HCT116 (cell line): ENCODE measurements at regions not wholly inside any gene's neighbourhood (a gene's known extent, or its start where the extent isn't known, plus 50 kb on each side); places are given as distances from the start of the nearest gene placed in this dataset.

ENCODE experiments used
- ATAC-seq: fragments of 200-7000 bp; cut with Tn5 transposase; 2 replicates; pipeline ENCODE4 v1.9.1; 2020; ENCODE audit warnings: mild to moderate bottlenecking, moderate library complexity
- BruUV-seq: library from RNA; stranded (reverse); fragments of 400-500 nt; replicated peaks from 2 replicates; lab custom pipeline; 2021; lab: Mats Ljungman, UMichigan
- CTCF ChIA-PET: fragments of 300-600 bp; sonication (Branson Sonifier 250); formaldehyde crosslinking; loops from one replicate; lab custom pipeline; 2021; ENCODE audit warnings: antibody characterized with exemption; lab: Charles Lee
- POLR2A ChIA-PET: fragments of 300-600, 350-600 bp; sonication (Branson Sonifier 250); formaldehyde crosslinking; loops from one replicate; lab custom pipeline; 2021; ENCODE audit warnings: antibody characterized with exemption; lab: Charles Lee
- RAD21 ChIA-PET, 2 experiments: fragments of 300-600 bp; sonication (Branson Sonifier 250); formaldehyde crosslinking; loops; one replicate each; lab custom pipeline; 2023; ENCODE audit warnings: low total read pairs in 2 of 2; ENCODE audit not compliant: uncharacterized antibody in 2 of 2, unreplicated experiment in 2 of 2, low non-redundant PET in 1 of 2; lab: Charles Lee
- DNase-seq: peaks from one replicate; pipeline ENCODE4 v3.0.0-alpha.2; 2010; ENCODE audit warnings: low read depth, low spot score
- H2AFZ ChIP-seq: fragments of 200-600 bp; shearing (Covaris generic), sonication (generic); 2 replicates; pipeline ENCODE4 v1.6.1; 2017; ENCODE audit warnings: low read depth, mixed run types, mixed read lengths, antibody characterized with exemption, low read length; ENCODE audit not compliant: poor library complexity, severe bottlenecking
- H3K27ac ChIP-seq: 2 replicates; pipeline ENCODE4 v1.5.1; 2012; ENCODE audit warnings: low read depth, low read length
- H3K27me3 ChIP-seq: fragments of 200-600 bp; sonication (generic); 2 replicates; pipeline ENCODE4 v1.6.1; 2016; ENCODE audit warnings: mixed run types, low read length, mixed read lengths; ENCODE audit not compliant: insufficient read depth
- H3K36me3 ChIP-seq, 2 experiments: fragments of 200-500 bp in 1 of 2; fragments of 200-600 bp in 1 of 2; sonication (Bioruptor generic) in 1 of 2; sonication (generic) in 1 of 2; 2 replicates each; pipeline versions ENCODE4 v1.5.1 to v1.6.1; 2014 to 2016; ENCODE audit warnings: low read length in 2 of 2, inconsistent platforms in 1 of 2, mixed read lengths in 1 of 2, mixed run types in 1 of 2; ENCODE audit not compliant: insufficient read depth in 2 of 2, control insufficient read depth in 1 of 2
- H3K4me1 ChIP-seq, 2 experiments: fragments of 200-600 bp in 1 of 2; sonication (generic) in 1 of 2; 2 replicates each; pipeline versions ENCODE4 v1.5.1 to v1.6.1; 2012 to 2017; ENCODE audit warnings: low read length in 2 of 2, inconsistent platforms in 1 of 2, mild to moderate bottlenecking in 1 of 2, mixed read lengths in 1 of 2, mixed run types in 1 of 2, moderate library complexity in 1 of 2; ENCODE audit not compliant: insufficient read depth in 2 of 2, control insufficient read depth in 1 of 2
- H3K4me2 ChIP-seq: fragments of 200-600 bp; sonication (generic); 2 replicates; pipeline ENCODE4 v1.6.1; 2017; ENCODE audit warnings: mixed run types, low read length, mixed read lengths
- H3K4me3 ChIP-seq, 2 experiments: fragments of 200-600 bp in 1 of 2; sonication (generic) in 1 of 2; replicated peaks in 1 of 2; 2 replicates each; pipeline ENCODE4 v1.5.1; 2011 to 2016; ENCODE audit warnings: low read length in 2 of 2, control low read depth in 1 of 2, low read depth in 1 of 2, mild to moderate bottlenecking in 1 of 2, mixed read lengths in 1 of 2, mixed run types in 1 of 2
- H3K79me2 ChIP-seq: fragments of 200-600 bp; sonication (generic); 2 replicates; pipeline ENCODE4 v1.6.1; 2017; ENCODE audit warnings: mild to moderate bottlenecking, mixed run types, low read length, moderate library complexity, mixed read lengths; ENCODE audit not compliant: insufficient read depth
- H3K9ac ChIP-seq: fragments of 200-600 bp; sonication (generic); 2 replicates; pipeline ENCODE4 v1.6.1; 2016; ENCODE audit warnings: low read length, mixed read lengths
- H3K9me2 ChIP-seq: fragments of 200-600 bp; sonication (generic), shearing (Covaris generic); 2 replicates; pipeline ENCODE4 v1.6.1; 2017; ENCODE audit warnings: mixed run types, mild to moderate bottlenecking, moderate library complexity; ENCODE audit not compliant: insufficient read depth
- H3K9me3 ChIP-seq, 2 experiments: fragments of 200-500 bp in 1 of 2; fragments of 200-600 bp in 1 of 2; sonication (Bioruptor generic) in 1 of 2; sonication (generic) in 1 of 2; 2 replicates each; pipeline ENCODE4 v1.6.1; 2014 to 2017; ENCODE audit warnings: low read length in 2 of 2, mixed read lengths in 2 of 2, inconsistent platforms in 1 of 2, low read depth in 1 of 2, mild to moderate bottlenecking in 1 of 2, mixed run types in 1 of 2, moderate library complexity in 1 of 2; ENCODE audit not compliant: control insufficient read depth in 1 of 2, insufficient read depth in 1 of 2
- H4K20me1 ChIP-seq: fragments of 200-600 bp; sonication (generic), shearing (Covaris generic); 2 replicates; pipeline ENCODE4 v1.6.1; 2017; ENCODE audit warnings: mixed run types, mild to moderate bottlenecking, moderate library complexity; ENCODE audit not compliant: insufficient read depth
- ATF3 ChIP-seq: IDR thresholded peaks from 2 replicates; pipeline ENCODE4 v1.6.1; 2012
- CBX3 ChIP-seq: IDR thresholded peaks from 2 replicates; pipeline ENCODE4 v1.6.1; 2012; ENCODE audit warnings: low read depth
- FOSL1 ChIP-seq: IDR thresholded peaks from 2 replicates; pipeline ENCODE4 v1.6.1; 2012; ENCODE audit warnings: low read depth
- JUND ChIP-seq: IDR thresholded peaks from 2 replicates; pipeline ENCODE4 v1.6.1; 2012
- MAX ChIP-seq: IDR thresholded peaks from 2 replicates; pipeline ENCODE4 v1.6.1; 2012
- REST ChIP-seq: IDR thresholded peaks from 2 replicates; pipeline ENCODE4 v1.6.1; 2012; ENCODE audit warnings: low read depth
- SIN3A ChIP-seq: IDR thresholded peaks from 2 replicates; pipeline ENCODE4 v1.6.1; 2012; ENCODE audit warnings: low read depth
- SP1 ChIP-seq: IDR thresholded peaks from 2 replicates; pipeline ENCODE4 v1.6.1; 2012; ENCODE audit warnings: low read depth
- YY1 ChIP-seq: IDR thresholded peaks from 2 replicates; pipeline ENCODE4 v1.6.1; 2011; ENCODE audit warnings: low read length, low read depth, moderate library complexity, mild to moderate bottlenecking; ENCODE audit not compliant: insufficient replicate concordance; ENCODE audit errors: extremely low read depth
- ZBTB33 ChIP-seq: IDR thresholded peaks from 2 replicates; pipeline ENCODE4 v1.6.1; 2011; ENCODE audit warnings: mild to moderate bottlenecking, low read length, moderate library complexity; ENCODE audit not compliant: insufficient replicate concordance; ENCODE audit errors: extremely low read depth
- intact Hi-C: fragments of 100-400 bp; cut with micrococcal nuclease; formaldehyde crosslinking; loops from 2 replicates; pipeline ENCODE4 v1.10.0; 2022

- Histone ChIP-seq H3K4me1 (no peaks in the 10 kb centered on the region), H3K9me2 (no peaks in the 10 kb centered on the region), H3K36me3 (no peaks in the 10 kb centered on the region), H3K4me2 (no peak overlapping the region), H3K9me3 (peaks cover 0 to 4% of the 10 kb centered on the region in 2 experiments; a peak in 2 of 4 replicates), H3K27me3 (no peaks in the 10 kb centered on the region), H3K4me3 (no peak overlapping the region), H4K20me1 (no peaks in the 10 kb centered on the region), H2AFZ (no peak overlapping the region), H3K27ac (no peak overlapping the region), H3K9ac (no peak overlapping the region), H3K79me2 (no peaks in the 10 kb centered on the region)
- no peak for ATAC-seq
- ChIA-PET POLR2A (no interaction called here), RAD21 (no interaction called here), CTCF (no interaction called here)
- no TSS peak for BruUV-seq
- no peak for DNase-seq
- no peak for TF ChIP-seq SP1
- no peak for TF ChIP-seq JUND
- no peak for TF ChIP-seq YY1
- TF ChIP-seq CBX3, result no peak
- TF ChIP-seq REST, result no peak
- intact Hi-C loops, result no loop called here
Observed at GRCh38 chr1:83026745-83027144, 972.2 kb downstream of the TTLL7 start.

GRCh38 chr1:83024251-83024767, 974.6 kb downstream of the TTLL7 start:
- H4K20me1 ChIP-seq, result no peaks in the 10 kb centered on the region
- no peak overlapping the region for H3K9ac ChIP-seq
- H2AFZ ChIP-seq, result no peak overlapping the region
- H3K27me3 ChIP-seq, result no peaks in the 10 kb centered on the region
- H3K4me3 ChIP-seq, result no peak overlapping the region
- ChIA-PET RAD21 (no interaction called here), POLR2A (no interaction called here), CTCF (no interaction called here)
- H3K4me1 ChIP-seq, result no peaks in the 10 kb centered on the region
- ATAC-seq (no peak), DNase-seq (no peak)
- no peaks in the 10 kb centered on the region for H3K79me2 ChIP-seq
- no TSS peak for BruUV-seq
- H3K27ac ChIP-seq, result no peak overlapping the region
- H3K9me3 ChIP-seq, result peaks cover 4 to 7% of the 10 kb centered on the region in 2 experiments; a peak in 2 of 4 replicates
- H3K4me2 ChIP-seq, result no peak overlapping the region
- H3K9me2 ChIP-seq, result no peaks in the 10 kb centered on the region
- H3K36me3 ChIP-seq, result no peaks in the 10 kb centered on the region
- intact Hi-C loops, result no loop called here
- no peak for TF ChIP-seq MAX
- TF ChIP-seq SP1, result no peak
- TF ChIP-seq SIN3A, result no peak
- no peak for TF ChIP-seq ATF3
- TF ChIP-seq ZBTB33, result no peak
- no peak for TF ChIP-seq REST
- no peak for TF ChIP-seq FOSL1
